ENCODE measurements at regions not wholly inside any gene's neighbourhood (a gene's known extent, or its start where the extent isn't known, plus 50 kb on each side); places are given as distances from the start of the nearest gene placed in this dataset.

- TF ChIP-seq BHLHE40 (IDR thresholded peaks at IDR 0.05; ENCODE audit: borderline replicate concordance): no peak
- TF ChIP-seq SP1 (IDR thresholded peaks at IDR 0.05): no peak
- TF ChIP-seq FOXK2 (IDR thresholded peaks at IDR 0.05): no peak
- TF ChIP-seq LEF1 (IDR thresholded peaks at IDR 0.05; ENCODE audit: borderline replicate concordance): no peak
- no peak for TF ChIP-seq FOXA1 (IDR thresholded peaks at IDR 0.05)
- TF ChIP-seq PKNOX1 (IDR thresholded peaks at IDR 0.05): no peak
These were observed 806.2 kb upstream of the RAG2 start for GRCh38 chr11:37404231-37404630.
